ENCODE measurements at regions not wholly inside any gene's neighbourhood (a gene's known extent, or its start where the extent isn't known, plus 50 kb on each side); places are given as distances from the start of the nearest gene placed in this dataset.
A peak's percentile ranks its signal among the peaks of the same experiment; 100 is the strongest.

DNA sequence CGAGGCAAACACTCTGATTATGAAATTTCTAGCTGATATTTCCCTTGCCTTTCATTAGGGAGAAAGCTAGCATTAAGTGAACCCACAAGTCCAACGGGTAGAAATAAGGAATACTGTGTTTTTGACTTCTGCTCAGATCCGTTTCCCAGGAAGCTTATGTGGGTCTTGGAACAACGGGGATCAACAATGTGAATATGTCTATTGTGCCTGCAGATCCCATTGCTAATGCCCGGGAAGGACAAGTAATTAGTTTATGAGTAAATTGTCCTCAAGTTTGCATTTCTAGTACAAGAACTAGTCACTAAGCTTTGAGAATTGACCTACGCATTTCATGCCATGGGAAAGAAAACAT lies 236.4 kb downstream of the UACA start:
- Histone ChIP-seq H3K9me3 (no peaks in the 10 kb centered on the region), H3K27me3 (no peaks in the 10 kb centered on the region), H3K4me1 (peaks cover 7 to 22% (median 10%) of the 10 kb centered on the region in 4 donors), H3K36me3 (no peaks in the 10 kb centered on the region), H3K27ac (no peak overlapping the region), H3K4me3 (peak overlapping the region in 1 of 4 donors; percentile 11)
- intact Hi-C loops (cut with DNase I; ENCODE audit: low total_unique reads), result no loop called here
- in situ Hi-C loops (cut with MboI; ENCODE audit: low pct_ligation_motif_present in 1 of 4, low pct_unique_long_range_greater_than_20kb in 1 of 4, low sequenced_read_pairs in 3 of 4), result no loop called here
- DNase-seq, result no peak
- no peak for TF ChIP-seq POLR2AphosphoS5 (IDR thresholded peaks at IDR 0.05)
- TF ChIP-seq, protein P1, sequence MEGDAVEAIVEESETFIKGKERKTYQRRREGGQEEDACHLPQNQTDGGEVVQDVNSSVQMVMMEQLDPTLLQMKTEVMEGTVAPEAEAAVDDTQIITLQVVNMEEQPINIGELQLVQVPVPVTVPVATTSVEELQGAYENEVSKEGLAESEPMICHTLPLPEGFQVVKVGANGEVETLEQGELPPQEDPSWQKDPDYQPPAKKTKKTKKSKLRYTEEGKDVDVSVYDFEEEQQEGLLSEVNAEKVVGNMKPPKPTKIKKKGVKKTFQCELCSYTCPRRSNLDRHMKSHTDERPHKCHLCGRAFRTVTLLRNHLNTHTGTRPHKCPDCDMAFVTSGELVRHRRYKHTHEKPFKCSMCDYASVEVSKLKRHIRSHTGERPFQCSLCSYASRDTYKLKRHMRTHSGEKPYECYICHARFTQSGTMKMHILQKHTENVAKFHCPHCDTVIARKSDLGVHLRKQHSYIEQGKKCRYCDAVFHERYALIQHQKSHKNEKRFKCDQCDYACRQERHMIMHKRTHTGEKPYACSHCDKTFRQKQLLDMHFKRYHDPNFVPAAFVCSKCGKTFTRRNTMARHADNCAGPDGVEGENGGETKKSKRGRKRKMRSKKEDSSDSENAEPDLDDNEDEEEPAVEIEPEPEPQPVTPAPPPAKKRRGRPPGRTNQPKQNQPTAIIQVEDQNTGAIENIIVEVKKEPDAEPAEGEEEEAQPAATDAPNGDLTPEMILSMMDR (IDR thresholded peaks at IDR 0.05), result no peak
- TF ChIP-seq POLR2A (IDR thresholded peaks at IDR 0.05), result no peak
- no peak for TF ChIP-seq EP300 (IDR thresholded peaks at IDR 0.05; ENCODE audit: low read depth)
- WGBS, 2 donors (ENCODE audit: low coverage in 1 of 2), result 56 to 66% methylated on average over 6 of the region's 6 CpGs

DNA sequence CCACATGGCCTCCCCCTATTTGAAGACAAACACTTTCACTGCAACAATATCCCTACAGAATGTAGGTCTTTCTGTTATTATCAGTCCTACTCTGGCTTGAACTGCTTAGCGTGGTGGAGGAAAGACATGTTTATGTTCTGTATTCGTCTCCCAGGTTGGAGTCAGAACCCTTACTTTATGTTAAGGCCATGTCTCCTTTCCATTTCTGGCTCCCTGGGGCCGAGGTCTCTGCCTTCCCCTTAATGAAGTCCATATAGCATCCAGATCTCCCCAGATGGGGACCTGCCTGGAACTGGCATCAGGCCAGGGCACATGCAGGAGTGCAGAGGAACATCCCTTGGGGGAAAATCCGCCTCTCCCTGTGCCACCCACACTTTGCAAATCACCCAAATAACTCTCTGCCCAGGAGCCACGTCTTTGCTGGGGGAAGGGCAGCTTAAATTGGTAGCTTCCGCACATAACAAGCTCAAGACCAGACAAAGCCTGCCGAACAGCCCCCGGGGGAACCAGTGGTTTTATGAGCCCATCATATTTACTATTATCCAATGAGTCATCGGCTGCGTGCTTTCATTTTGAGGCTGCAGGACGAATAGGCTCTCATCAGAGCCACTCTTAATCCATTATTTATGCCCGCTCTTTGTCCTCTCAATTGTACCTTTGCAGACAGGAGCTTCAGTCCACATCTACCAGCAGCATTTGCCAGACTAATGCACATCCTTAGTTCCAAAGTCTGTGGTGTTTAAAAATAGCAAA lies 237.0 kb downstream of the UACA start:
- no peaks in the 10 kb centered on the region for H3K36me3 ChIP-seq
- in situ Hi-C loops (cut with MboI; ENCODE audit: low pct_ligation_motif_present in 1 of 4, low pct_unique_long_range_greater_than_20kb in 1 of 4, low sequenced_read_pairs in 3 of 4) (no loop called here), intact Hi-C loops (cut with DNase I; ENCODE audit: low total_unique reads) (no loop called here)
- H3K4me3 ChIP-seq, result peak overlapping the region in 2 of 4 donors; percentile 5 to 11
- H3K9me3 ChIP-seq, result no peaks in the 10 kb centered on the region
- H3K4me1 ChIP-seq, result peaks cover 7 to 22% (median 10%) of the 10 kb centered on the region in 4 donors
- H3K27ac ChIP-seq, result no peak overlapping the region
- H3K27me3 ChIP-seq, result no peaks in the 10 kb centered on the region
- peak; percentile 33 for DNase-seq
- 22 to 60% methylated on average over 1 to 12 of the region's 12 CpGs for WGBS, 2 donors (ENCODE audit: low coverage in 1 of 2)
- no peak for TF ChIP-seq POLR2AphosphoS5 (IDR thresholded peaks at IDR 0.05)
- TF ChIP-seq, protein P1 (IDR thresholded peaks at IDR 0.05), result no peak
- TF ChIP-seq EP300 (IDR thresholded peaks at IDR 0.05; ENCODE audit: low read depth), result no peak
- TF ChIP-seq POLR2A (IDR thresholded peaks at IDR 0.05), result no peak

DNA sequence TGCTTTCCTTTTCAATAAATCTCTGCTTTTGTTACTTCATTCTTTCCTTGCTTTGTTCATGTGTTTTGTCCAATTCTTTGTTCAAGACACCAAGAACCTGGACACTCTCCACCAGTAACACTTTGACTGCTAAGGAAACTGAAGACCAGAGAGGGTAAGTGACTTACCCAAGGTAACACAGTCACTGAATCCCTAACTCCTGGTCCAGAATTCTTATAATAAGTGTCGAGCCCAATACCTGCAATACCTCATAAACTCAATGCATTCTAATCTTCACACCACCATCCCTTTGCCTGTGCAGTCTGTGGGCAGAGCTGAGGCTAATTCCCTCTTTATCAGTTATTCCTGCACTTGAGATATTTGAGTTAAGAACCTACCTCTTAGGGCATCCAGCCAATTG lies 237.8 kb downstream of the UACA start:
- Histone ChIP-seq H3K9me3 (no peaks in the 10 kb centered on the region), H3K36me3 (no peaks in the 10 kb centered on the region), H3K27me3 (no peaks in the 10 kb centered on the region), H3K4me1 (peaks cover 7 to 22% (median 10%) of the 10 kb centered on the region in 4 donors), H3K27ac (no peak overlapping the region), H3K4me3 (no peak overlapping the region)
- DNase-seq, result no peak
- in situ Hi-C loops (cut with MboI; ENCODE audit: low pct_ligation_motif_present in 1 of 4, low pct_unique_long_range_greater_than_20kb in 1 of 4, low sequenced_read_pairs in 3 of 4), result no loop called here
- intact Hi-C loops (cut with DNase I; ENCODE audit: low total_unique reads), result no loop called here
- TF ChIP-seq, protein P1 (IDR thresholded peaks at IDR 0.05), result no peak
- TF ChIP-seq POLR2AphosphoS5 (IDR thresholded peaks at IDR 0.05), result no peak
- no peak for TF ChIP-seq POLR2A (IDR thresholded peaks at IDR 0.05)
- TF ChIP-seq EP300 (IDR thresholded peaks at IDR 0.05; ENCODE audit: low read depth), result no peak
- 100% methylated on average over 1 of the region's 1 CpG for WGBS, 2 donors (ENCODE audit: low coverage in 1 of 2)

- 77 to 90% methylated on average over 4 to 6 of the region's 6 CpGs for WGBS, 2 donors (ENCODE audit: low coverage in 1 of 2)
- Histone ChIP-seq H3K9me3 (no peaks in the 10 kb centered on the region), H3K27me3 (no peaks in the 10 kb centered on the region), H3K27ac (no peak overlapping the region), H3K4me1 (peaks cover 7 to 22% (median 10%) of the 10 kb centered on the region in 4 donors), H3K4me3 (no peak overlapping the region), H3K36me3 (no peaks in the 10 kb centered on the region)
- TF ChIP-seq POLR2AphosphoS5 (IDR thresholded peaks at IDR 0.05) (no peak), EP300 (IDR thresholded peaks at IDR 0.05; ENCODE audit: low read depth) (no peak), POLR2A (IDR thresholded peaks at IDR 0.05) (no peak)
- TF ChIP-seq, protein P1 (IDR thresholded peaks at IDR 0.05), result no peak
- intact Hi-C loops (cut with DNase I; ENCODE audit: low total_unique reads), result no loop called here
- DNase-seq, result no peak
- in situ Hi-C loops (cut with MboI; ENCODE audit: low pct_ligation_motif_present in 1 of 4, low pct_unique_long_range_greater_than_20kb in 1 of 4, low sequenced_read_pairs in 3 of 4), result no loop called here
Measured at GRCh38 chr15:70524470-70524869, 238.9 kb downstream of the UACA start.

Data from transverse colon (tissue), 4 donors.